CD14-positive monocyte (primary cell): ENCODE measurements at regions not wholly inside any gene's neighbourhood (a gene's known extent, or its start where the extent isn't known, plus 50 kb on each side); places are given as distances from the start of the nearest gene placed in this dataset.
A peak's percentile ranks its signal among the peaks of the same experiment; 100 is the strongest.

ENCODE experiments used
- DNase-seq, 3 donors: peaks; one replicate each; pipeline ENCODE4 v3.0.0-alpha.2; 2011 to 2022
- H2AFZ ChIP-seq: 2 replicates; pipeline ENCODE4 v1.6.0; 2012; ENCODE audit warnings: mild to moderate bottlenecking, low read depth, low read length, inconsistent platforms; ENCODE audit not compliant: insufficient read depth, poor library complexity, severe bottlenecking
- H3K27ac ChIP-seq, 2 donors: 1 replicate in 1 of 2; 2 replicates in 1 of 2; pipeline ENCODE4 v1.5.1; 2012 to 2013; ENCODE audit warnings: low read length in 2 of 2, control low read depth in 1 of 2, inconsistent platforms in 1 of 2, low read depth in 1 of 2, mild to moderate bottlenecking in 1 of 2
- H3K27me3 ChIP-seq, 2 donors: one replicate each; pipeline versions ENCODE4 v1.6.0 to v1.6.1; 2011 to 2013; ENCODE audit warnings: low read length in 2 of 2; ENCODE audit not compliant: control insufficient read depth in 2 of 2, insufficient read depth in 2 of 2
- H3K36me3 ChIP-seq, 2 donors: replicated peaks in 1 of 2; 1 replicate in 1 of 2; 2 replicates in 1 of 2; pipeline versions ENCODE4 v1.5.1 to v1.6.1; 2012 to 2013; ENCODE audit warnings: low read length in 2 of 2, control low read depth in 1 of 2, inconsistent platforms in 1 of 2, mild to moderate bottlenecking in 1 of 2; ENCODE audit not compliant: insufficient read depth in 2 of 2, control insufficient read depth in 1 of 2
- H3K4me1 ChIP-seq, 2 donors: 1 replicate in 1 of 2; 2 replicates in 1 of 2; pipeline versions ENCODE4 v1.5.1 to v1.6.1; 2012 to 2013; ENCODE audit warnings: low read length in 2 of 2, control low read depth in 1 of 2, inconsistent platforms in 1 of 2, mild to moderate bottlenecking in 1 of 2, moderate library complexity in 1 of 2; ENCODE audit not compliant: insufficient read depth in 2 of 2, control insufficient read depth in 1 of 2
- H3K4me2 ChIP-seq: replicated peaks from 2 replicates; pipeline ENCODE3; 2012; ENCODE audit warnings: low read length, moderate library complexity, mild to moderate bottlenecking; ENCODE audit not compliant: poor library complexity, severe bottlenecking; ENCODE audit errors: extremely low read depth
- H3K4me3 ChIP-seq, 3 experiments: fragments of 200-600 bp in 1 of 3; sonication (generic) in 1 of 3; replicated peaks in 1 of 3; 1 replicate in 2 of 3; 2 replicates in 1 of 3; pipeline ENCODE4 v1.5.1; 2011 to 2013; ENCODE audit warnings: low read length in 3 of 3, mild to moderate bottlenecking in 3 of 3, control low read depth in 2 of 3, low read depth in 2 of 3, inconsistent platforms in 1 of 3, moderate library complexity in 1 of 3
- H3K79me2 ChIP-seq: 2 replicates; pipeline ENCODE4 v1.6.0; 2012; ENCODE audit warnings: mild to moderate bottlenecking, control low read depth, inconsistent platforms, low read length, moderate library complexity; ENCODE audit not compliant: insufficient read depth
- H3K9ac ChIP-seq: 2 replicates; pipeline ENCODE4 v1.6.0; 2017; ENCODE audit warnings: low read length, mild to moderate bottlenecking; ENCODE audit not compliant: insufficient read depth, poor library complexity, severe bottlenecking
- H3K9me3 ChIP-seq, 2 donors: replicated peaks in 1 of 2; 1 replicate in 1 of 2; 2 replicates in 1 of 2; pipeline versions ENCODE4 v1.5.1 to v1.6.1; 2012 to 2013; ENCODE audit warnings: low read length in 2 of 2, control low read depth in 1 of 2; ENCODE audit not compliant: control insufficient read depth in 1 of 2, insufficient read depth in 1 of 2
- H4K20me1 ChIP-seq: 2 replicates; pipeline ENCODE4 v1.6.0; 2012; ENCODE audit warnings: mild to moderate bottlenecking, low read length, control low read depth, moderate library complexity; ENCODE audit not compliant: insufficient read depth
- H3K27ac Mint-ChIP-seq, 7 donors: one replicate each; pipeline ENCODE4 v1.8.0; 2020; ENCODE audit warnings: mild to moderate bottlenecking in 7 of 7, mixed read lengths in 7 of 7, moderate library complexity in 6 of 7, inconsistent platforms in 2 of 7
- H3K27me3 Mint-ChIP-seq, 3 donors: one replicate each; pipeline ENCODE4 v1.8.0; 2021 to 2022; ENCODE audit warnings: low read depth in 3 of 3, mild to moderate bottlenecking in 3 of 3, mixed read lengths in 3 of 3, moderate library complexity in 3 of 3, inconsistent platforms in 1 of 3
- H3K36me3 Mint-ChIP-seq, 2 donors: one replicate each; pipeline ENCODE4 v1.8.0; 2020; ENCODE audit warnings: mixed read lengths in 2 of 2, inconsistent platforms in 1 of 2, mild to moderate bottlenecking in 1 of 2
- H3K4me1 Mint-ChIP-seq: one replicate; pipeline ENCODE4 v1.8.0; 2020; ENCODE audit warnings: mild to moderate bottlenecking, mixed read lengths
- H3K4me3 Mint-ChIP-seq, 2 donors: one replicate each; pipeline ENCODE4 v1.8.0; 2020; ENCODE audit warnings: mild to moderate bottlenecking in 2 of 2, mixed read lengths in 2 of 2, moderate library complexity in 1 of 2
- H3K9me3 Mint-ChIP-seq, 7 donors: one replicate each; pipeline ENCODE4 v1.8.0; 2020 to 2022; ENCODE audit warnings: mixed read lengths in 7 of 7, mild to moderate bottlenecking in 6 of 7, moderate library complexity in 6 of 7, inconsistent platforms in 2 of 7
- CTCF ChIP-seq: fragments of 200-600 bp; IDR thresholded peaks from one replicate; pipeline ENCODE4 v1.8.0; 2022; ENCODE audit warnings: antibody characterized with exemption, mild to moderate bottlenecking
- WGBS: methylation state at CpG from one replicate; pipeline ENCODE4 v1.1.5; 2013; ENCODE audit warnings: missing lambda C conversion rate; ENCODE audit not compliant: insufficient coverage; 5-methylcytosine and 5-hydroxymethylcytosine counted together
- intact Hi-C, 2 donors: fragments of 100-400 bp; cut with micrococcal nuclease; formaldehyde crosslinking; loops; one replicate each; pipeline versions ENCODE4 v1.15.0 to v1.15.1; 2023

- Mint-ChIP-seq H3K27me3 (no peaks in the 10 kb centered on the region), H3K9me3 (peaks cover 0 to 7% (median 2%) of the 10 kb centered on the region in 7 donors), H3K36me3 (no peaks in the 10 kb centered on the region), H3K27ac (peak overlapping the region in 1 of 7 donors; percentile 82), H3K4me1 (no peaks in the 10 kb centered on the region), H3K4me3 (no peak overlapping the region)
- Histone ChIP-seq H3K4me1 (no peaks in the 10 kb centered on the region), H3K9ac (no peak overlapping the region), H3K36me3 (no peaks in the 10 kb centered on the region), H3K79me2 (no peaks in the 10 kb centered on the region), H3K4me3 (no peak overlapping the region), H3K27me3 (no peaks in the 10 kb centered on the region), H3K9me3 (peaks cover 0 to 7% of the 10 kb centered on the region in 2 donors), H2AFZ (no peak overlapping the region), H3K4me2 (no peak overlapping the region), H4K20me1 (no peaks in the 10 kb centered on the region), H3K27ac (no peak overlapping the region)
- intact Hi-C loops = no loop called here
- WGBS = 88% methylated on average over 5 of the region's 5 CpGs
- DNase-seq = no peak
- no peak for TF ChIP-seq CTCF
These were observed 898.2 kb upstream of the TYRP1 start for GRCh38 chr9:11794984-11795383.

GRCh38 chr9:11805969-11806368, 887.2 kb upstream of the TYRP1 start:
- peaks cover 0 to 4% of the 10 kb centered on the region in 2 donors for H3K9me3 ChIP-seq
- no peak overlapping the region for H3K4me2 ChIP-seq
- H3K27ac Mint-ChIP-seq = no peak overlapping the region
- no peak for TF ChIP-seq CTCF
- no peak for DNase-seq
- H3K4me1 Mint-ChIP-seq = no peaks in the 10 kb centered on the region
- H3K36me3 ChIP-seq = no peaks in the 10 kb centered on the region
- no peak overlapping the region for H3K4me3 Mint-ChIP-seq
- H4K20me1 ChIP-seq = no peaks in the 10 kb centered on the region
- no peak overlapping the region for H3K27ac ChIP-seq
- no peak overlapping the region for H3K9ac ChIP-seq
- no peaks in the 10 kb centered on the region for H3K79me2 ChIP-seq
- no peak overlapping the region for H3K4me3 ChIP-seq
- H3K27me3 Mint-ChIP-seq = no peaks in the 10 kb centered on the region
- 61% methylated on average over 3 of the region's 5 CpGs for WGBS
- no peaks in the 10 kb centered on the region for H3K4me1 ChIP-seq
- H2AFZ ChIP-seq = no peak overlapping the region
- H3K9me3 Mint-ChIP-seq = peaks cover 0 to 6% (median 2%) of the 10 kb centered on the region in 7 donors
- no peaks in the 10 kb centered on the region for H3K27me3 ChIP-seq
- intact Hi-C loops = no loop called here
- H3K36me3 Mint-ChIP-seq = no peaks in the 10 kb centered on the region
